HG03108 (cell line): ENCODE measurements at regions not wholly inside any gene's neighbourhood (a gene's known extent, or its start where the extent isn't known, plus 50 kb on each side); places are given as distances from the start of the nearest gene placed in this dataset.

Experiments
- ATAC-seq: cut with Tn5 transposase; IDR thresholded peaks from one replicate; pipeline ENCODE4 v1.9.1; 2021; ENCODE audit warnings: moderate library complexity; ENCODE audit not compliant: unreplicated experiment

GRCh38 chr1:30336550-30337323 is 386.6 kb downstream of the MATN1 start:
- no peak for ATAC-seq

- ATAC-seq = no peak
These were observed 387.4 kb downstream of the MATN1 start for GRCh38 chr1:30335997-30336390.

GRCh38 chr1:30335389-30335996 is 387.9 kb downstream of the MATN1 start:
- ATAC-seq = no peak

- ATAC-seq = no peak
These were observed 388.6 kb downstream of the MATN1 start for GRCh38 chr1:30334767-30335166.

GRCh38 chr1:30332116-30333094 is 391.0 kb downstream of the MATN1 start:
- ATAC-seq = no peak

GRCh38 chr1:30331415-30332065 is 391.8 kb downstream of the MATN1 start:
- no peak for ATAC-seq

- no peak for ATAC-seq
These were observed 392.7 kb downstream of the MATN1 start for GRCh38 chr1:30330644-30331043.

GRCh38 chr1:30329802-30330557 is 393.4 kb downstream of the MATN1 start:
- no peak for ATAC-seq

- no peak for ATAC-seq
These were observed 394.1 kb downstream of the MATN1 start for GRCh38 chr1:30329263-30329753.

- ATAC-seq = no peak
These were observed 394.8 kb downstream of the MATN1 start for GRCh38 chr1:30328401-30329262.

GRCh38 chr1:30328100-30328370 is 395.4 kb downstream of the MATN1 start:
- no peak for ATAC-seq

GRCh38 chr1:30327370-30328099 is 395.9 kb downstream of the MATN1 start:
- ATAC-seq = no peak

GRCh38 chr1:30325999-30326398 is 397.4 kb downstream of the MATN1 start:
- ATAC-seq = no peak

GRCh38 chr1:30325085-30325935 is 398.1 kb downstream of the MATN1 start:
- no peak for ATAC-seq

- no peak for ATAC-seq
These were observed 398.9 kb downstream of the MATN1 start for GRCh38 chr1:30324251-30325084.

GRCh38 chr1:30323841-30324240 is 399.5 kb downstream of the MATN1 start:
- no peak for ATAC-seq

- no peak for ATAC-seq
These were observed 400.0 kb downstream of the MATN1 start for GRCh38 chr1:30323352-30323751.
